ENCODE measurements at regions not wholly inside any gene's neighbourhood (a gene's known extent, or its start where the extent isn't known, plus 50 kb on each side); places are given as distances from the start of the nearest gene placed in this dataset.
"Not testable (repeated sequence)": the region's sequence is repeated elsewhere in the genome, so short reads cannot be mapped to it uniquely, and the experiment has no call there.

DNA sequence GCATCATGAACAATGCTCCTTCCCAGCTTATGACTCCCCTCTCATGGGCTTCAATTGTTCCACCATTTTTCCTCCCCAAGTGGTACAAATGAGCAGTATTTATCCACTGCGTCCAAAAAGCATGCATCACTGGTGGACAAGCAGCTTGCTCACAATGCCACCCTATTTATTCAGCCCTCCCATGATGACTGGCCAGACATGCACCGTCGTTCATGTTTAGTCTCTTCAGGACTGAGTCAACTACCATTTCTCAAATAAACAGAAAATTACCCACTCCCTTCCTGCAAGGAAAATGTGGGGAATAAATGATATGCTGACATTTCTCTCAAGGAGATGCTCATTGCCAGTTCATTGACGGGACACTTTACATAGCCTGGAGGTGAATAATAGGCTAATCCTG lies 300.4 kb downstream of the C6orf118 start:
- no peak for DNase-seq (ENCODE audit: low read depth in 3 of 3)

DNA sequence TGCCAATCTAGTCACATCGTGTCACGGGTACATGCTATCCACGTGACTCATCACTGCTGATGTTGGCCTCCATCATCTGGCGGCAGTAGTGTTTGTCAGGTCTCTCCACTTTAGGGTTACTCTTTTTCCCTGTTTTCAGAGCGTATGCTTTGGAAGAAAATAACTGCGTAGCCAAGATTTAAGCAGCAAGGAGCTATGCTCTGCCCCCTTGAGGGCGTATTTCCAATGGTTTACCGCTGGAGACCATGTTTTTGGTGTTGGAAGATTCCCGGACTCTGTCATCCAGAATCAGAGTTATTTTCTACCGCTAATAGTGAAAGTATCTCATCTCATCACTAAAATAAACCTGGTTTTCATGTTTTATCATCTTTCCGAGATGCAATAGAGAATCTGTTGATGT lies 306.5 kb downstream of the C6orf118 start:
- no peak for DNase-seq (ENCODE audit: low read depth in 3 of 3)

DNA sequence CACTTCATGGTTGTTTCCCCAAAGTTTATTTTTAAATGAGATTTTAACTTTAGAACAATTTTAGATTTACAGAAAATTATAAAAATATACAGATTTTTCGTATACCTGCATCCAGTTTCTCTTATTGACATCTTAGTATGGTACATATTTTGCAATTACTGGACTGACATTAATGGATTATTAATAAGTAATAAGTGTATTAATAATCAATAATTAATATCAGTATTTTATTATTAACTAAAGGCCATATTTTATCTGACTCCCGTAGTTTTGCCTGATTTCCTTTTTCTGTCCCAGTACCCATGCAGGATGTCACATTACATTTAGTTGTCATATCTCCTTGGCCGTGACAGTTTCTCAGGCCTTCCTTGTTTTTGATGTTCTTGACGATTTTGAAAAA lies 307.0 kb downstream of the C6orf118 start:
- DNase-seq (ENCODE audit: low read depth in 3 of 3): no peak

DNA sequence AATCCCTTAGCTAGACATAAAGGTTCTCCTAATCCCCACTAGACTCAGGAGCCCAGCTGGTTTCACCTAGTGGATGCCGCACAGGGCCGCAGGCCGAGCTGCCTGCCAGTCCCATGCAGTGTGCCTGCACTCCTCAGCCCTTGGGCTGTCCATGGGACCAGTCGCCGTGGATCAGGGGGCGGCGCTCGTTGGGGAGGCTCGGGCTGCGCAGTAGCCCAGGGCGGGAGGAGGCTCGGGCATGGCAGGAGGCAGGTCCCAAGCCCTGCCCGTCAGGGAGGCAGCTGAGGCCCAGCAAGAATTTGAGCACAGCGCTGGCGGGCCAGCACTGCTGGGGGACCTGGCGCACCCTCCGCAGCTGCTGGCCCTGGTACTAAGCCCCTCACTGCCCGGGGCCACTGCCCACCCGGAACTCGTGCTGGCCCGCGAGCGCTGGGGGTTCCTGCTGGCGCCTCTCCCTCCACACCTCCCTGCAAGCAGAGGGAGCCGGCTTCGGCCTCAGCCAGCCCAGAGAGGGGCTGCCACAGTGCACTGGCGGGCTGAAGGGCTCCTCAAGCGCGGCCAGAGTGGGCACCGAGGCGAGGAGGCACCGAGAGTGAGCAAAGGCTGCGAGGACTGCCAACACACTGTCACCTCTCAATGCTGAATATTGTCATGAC lies 307.8 kb downstream of the C6orf118 start:
- DNase-seq (ENCODE audit: low read depth in 3 of 3): no peak

DNA sequence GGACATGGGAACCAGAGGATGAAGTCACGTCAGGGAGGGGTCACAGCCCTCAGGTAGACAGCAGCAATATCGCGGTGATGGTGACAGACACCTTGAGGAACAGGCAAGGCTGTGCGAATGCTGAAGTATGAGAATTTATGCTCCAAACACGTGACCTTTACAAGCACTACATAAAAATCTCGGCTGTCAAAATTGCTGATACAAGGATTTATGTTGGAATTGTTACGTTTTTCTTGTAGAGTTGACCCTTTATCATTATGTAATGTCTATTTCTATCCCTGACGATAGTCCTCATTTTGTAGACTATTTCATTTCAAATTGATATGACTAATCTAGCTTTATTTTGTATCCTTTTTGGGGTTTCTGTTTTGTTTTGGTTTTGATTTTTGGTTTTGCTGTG lies 311.1 kb downstream of the C6orf118 start:
- no peak for DNase-seq (ENCODE audit: low read depth in 3 of 3)

DNA sequence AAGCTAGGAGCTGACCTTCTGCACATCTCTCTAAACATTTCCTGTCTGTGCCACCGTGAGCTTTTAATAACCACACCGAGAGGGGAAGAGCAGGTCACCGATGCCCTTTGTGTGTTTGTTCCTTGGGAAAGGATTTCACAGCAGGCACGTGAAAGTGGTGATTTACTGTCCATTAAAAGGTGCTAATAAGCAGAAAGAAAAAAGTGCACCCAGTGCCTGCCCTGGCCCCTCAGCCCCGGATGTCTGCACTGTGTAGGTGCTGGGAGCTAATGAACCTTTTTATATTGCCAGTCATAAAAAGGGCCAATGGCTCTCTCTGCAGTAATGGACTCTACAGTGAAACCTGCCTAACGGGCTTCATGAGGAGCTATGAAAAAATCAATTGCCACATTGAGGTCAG lies 312.6 kb downstream of the C6orf118 start:
- no peak for DNase-seq (ENCODE audit: low read depth in 3 of 3)

DNA sequence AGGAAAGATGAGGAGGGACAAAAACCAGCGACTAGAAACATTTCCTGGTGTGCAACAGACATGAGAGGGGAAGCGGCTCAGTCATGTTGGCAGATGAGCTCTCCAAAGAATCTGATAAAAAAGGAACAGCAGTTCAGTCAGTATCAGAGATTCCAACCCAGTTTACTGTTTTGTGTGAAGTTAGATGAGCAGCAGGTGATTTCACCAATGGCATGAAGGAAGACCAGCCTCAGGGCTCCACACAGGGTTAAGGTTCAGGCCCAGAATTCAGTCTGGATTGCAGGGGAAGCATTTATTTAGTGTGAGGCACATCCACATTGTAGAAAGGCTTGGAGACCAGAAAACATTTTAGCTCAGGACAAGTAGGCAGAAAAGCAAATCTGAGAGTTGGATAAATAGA lies 317.8 kb downstream of the C6orf118 start:
- DNase-seq (ENCODE audit: low read depth in 3 of 3): no peak

DNA sequence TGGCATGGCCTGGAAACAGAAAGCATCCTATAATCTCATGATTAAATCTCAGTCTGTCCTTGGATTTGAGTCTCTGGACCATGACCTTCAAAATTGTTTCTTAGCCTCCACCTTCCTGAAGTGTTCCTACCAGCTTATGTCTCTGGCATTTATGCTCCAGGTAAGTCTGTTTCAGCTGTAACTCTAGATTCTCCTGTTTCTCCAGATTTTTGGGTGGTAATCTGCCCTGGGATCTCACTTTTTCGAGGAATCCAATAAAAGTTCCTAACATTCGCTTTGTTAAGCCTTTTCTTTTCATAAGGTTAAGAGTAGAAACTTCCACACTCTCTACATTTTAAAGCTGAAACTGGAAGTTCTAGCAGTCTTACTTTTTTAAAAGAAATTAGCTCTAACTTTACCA lies 318.5 kb downstream of the C6orf118 start:
- DNase-seq (ENCODE audit: low read depth in 3 of 3): no peak

DNA sequence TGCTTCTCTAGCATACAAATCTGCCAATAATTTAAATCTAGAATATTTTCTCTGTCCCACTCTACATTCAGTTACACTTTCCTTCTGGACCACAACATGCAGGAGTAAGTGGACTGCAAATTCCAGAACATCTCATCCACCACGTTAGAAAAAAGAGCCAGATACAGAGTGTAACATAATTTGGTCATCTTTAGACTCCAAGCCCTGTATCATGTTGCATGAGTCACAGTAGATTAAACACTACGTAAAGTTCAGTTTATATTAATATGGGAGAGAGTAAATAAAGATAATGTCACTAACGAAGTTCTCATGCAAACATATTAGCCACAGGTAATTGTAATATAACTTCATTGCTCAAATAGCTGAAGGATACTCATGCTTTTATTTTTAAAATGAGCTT lies 327.0 kb downstream of the C6orf118 start:
- no peak for DNase-seq (ENCODE audit: low read depth in 3 of 3)

DNA sequence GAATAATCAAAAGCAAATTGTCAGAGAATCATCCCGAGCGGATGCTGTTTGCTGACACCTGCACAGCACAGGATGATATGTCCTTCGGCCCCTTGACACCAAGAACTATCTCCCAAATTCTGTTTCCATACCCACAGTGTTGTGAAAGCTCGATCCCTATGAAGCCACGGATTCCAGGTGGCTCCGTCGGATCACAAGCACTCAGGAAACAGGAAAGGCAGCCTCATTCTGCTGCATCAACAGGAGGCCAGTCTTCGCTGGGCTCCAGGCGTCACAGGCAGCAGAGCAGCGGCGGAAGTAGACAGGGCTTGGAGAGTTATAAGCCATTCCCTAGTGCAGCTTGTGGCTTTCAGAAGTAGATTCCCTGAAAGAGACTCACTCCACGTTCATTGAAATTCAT lies 342.3 kb downstream of the C6orf118 start:
- no peak for DNase-seq (ENCODE audit: low read depth in 3 of 3)

DNA sequence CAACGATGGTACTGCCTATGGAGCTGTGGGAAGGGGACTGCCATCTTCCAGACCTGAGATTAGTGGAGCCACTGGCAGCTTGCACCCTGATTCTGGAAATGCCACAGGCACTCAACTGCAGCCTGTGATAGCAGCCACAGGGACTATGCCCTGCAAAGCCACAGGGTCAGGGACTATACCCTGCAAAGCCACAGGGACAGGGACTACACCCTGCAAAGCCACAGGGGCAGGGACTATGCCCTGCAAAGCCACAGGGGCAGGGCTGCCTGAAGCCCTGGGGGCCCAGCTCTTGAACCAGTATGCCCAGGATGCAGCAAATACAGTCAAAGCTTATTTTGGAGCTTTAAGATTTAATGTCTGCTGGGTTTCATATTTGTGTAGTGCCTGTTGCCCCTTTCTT lies 346.6 kb downstream of the C6orf118 start:
- DNase-seq (ENCODE audit: low read depth in 3 of 3): no peak

DNA sequence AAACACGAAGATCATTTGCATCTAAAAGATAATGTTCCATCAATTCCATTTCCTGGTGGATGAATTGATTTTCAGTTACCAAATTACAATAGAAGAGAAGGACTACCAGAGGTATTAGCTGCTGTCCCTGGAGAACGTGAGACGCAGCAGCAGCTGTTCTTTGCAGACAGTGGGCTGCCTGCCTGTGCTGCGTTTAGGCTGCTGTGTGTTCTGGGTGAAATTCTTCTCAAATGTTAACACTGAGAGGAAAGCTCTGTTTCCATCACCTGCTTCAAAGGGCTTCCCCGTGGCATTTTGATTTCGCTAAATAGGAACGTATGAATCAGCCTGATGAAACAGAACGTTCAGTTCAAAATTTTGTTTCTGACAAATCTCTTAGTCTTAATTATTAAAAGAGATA lies 362.2 kb downstream of the C6orf118 start:
- DNase-seq (ENCODE audit: low read depth in 3 of 3): no peak

DNA sequence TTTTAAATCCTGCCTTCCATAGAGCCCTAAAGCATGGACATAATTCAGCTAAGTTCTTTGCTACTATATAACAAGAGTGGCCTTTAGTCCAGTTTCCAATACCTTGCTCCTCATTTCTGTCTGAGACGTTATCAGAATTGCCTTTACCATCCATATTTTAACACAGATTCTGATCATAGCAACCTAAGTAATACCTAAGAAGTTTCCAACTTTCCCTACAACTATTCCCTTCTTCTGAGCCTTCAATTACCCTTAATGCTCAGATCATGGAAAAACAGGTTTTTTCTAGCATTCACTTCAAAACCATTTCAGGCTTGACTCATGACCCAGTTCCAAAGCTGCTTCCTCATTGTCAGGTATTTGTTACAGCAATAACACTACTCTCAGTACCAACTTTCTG lies 367.1 kb downstream of the C6orf118 start:
- no peak for DNase-seq (ENCODE audit: low read depth in 3 of 3)

DNA sequence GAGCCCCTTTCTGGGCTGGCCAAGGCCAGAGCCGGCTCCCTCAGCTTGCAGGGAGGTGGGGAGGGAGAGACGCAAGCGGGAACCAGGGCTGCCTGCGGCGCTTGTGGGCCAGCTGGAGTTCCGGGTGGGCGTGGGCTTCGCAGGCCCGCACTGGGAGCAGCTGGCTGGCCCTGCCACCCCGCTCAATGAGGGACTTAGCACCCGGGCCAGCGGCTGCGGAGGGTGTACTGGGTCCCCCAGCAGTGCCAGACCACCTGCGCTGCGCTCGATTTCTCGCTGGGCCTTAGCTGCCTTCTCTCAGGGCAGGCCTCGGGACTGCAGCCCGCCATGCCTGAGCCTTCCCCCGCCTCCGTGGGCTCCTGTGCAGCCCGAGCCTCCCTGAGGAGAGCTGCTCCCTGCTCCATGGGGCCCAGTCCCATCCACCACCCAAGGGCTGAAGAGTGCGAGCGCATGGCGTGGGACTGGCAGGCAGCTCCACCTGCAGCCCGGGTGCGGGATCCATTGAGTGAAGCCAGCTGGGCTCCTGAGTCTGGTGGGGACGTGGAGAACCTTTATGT lies 376.1 kb downstream of the C6orf118 start:
- DNase-seq (ENCODE audit: low read depth in 3 of 3): not testable (repeated sequence)

DNA sequence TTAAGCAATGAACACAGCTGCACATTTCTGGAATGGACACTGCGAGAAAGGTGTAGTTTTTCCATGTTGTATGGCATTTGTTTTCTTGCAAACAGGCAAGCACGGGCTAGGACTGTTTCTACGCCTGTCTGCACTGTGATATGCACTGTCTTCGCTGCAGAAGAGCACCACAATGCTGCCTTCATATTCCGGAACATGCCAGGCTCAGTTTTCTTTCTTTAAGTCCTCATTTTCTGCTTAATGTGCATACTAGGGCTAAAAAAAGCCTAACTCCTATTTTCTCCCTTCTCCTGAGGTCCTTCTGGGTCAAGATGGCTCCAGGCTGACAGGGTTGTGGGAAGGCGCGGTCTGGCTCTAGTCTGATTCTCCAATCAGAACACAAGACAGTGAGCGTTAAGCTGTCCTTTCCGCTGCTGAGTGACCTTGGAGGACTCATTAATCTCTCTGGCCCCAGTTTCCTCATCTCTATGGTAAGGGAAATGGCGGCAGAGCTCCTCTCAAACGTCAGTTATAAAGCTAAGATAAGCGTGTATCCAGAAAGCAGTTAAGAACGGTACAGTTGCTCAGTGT lies 379.9 kb downstream of the C6orf118 start:
- DNase-seq (ENCODE audit: low read depth in 3 of 3): no peak

DNA sequence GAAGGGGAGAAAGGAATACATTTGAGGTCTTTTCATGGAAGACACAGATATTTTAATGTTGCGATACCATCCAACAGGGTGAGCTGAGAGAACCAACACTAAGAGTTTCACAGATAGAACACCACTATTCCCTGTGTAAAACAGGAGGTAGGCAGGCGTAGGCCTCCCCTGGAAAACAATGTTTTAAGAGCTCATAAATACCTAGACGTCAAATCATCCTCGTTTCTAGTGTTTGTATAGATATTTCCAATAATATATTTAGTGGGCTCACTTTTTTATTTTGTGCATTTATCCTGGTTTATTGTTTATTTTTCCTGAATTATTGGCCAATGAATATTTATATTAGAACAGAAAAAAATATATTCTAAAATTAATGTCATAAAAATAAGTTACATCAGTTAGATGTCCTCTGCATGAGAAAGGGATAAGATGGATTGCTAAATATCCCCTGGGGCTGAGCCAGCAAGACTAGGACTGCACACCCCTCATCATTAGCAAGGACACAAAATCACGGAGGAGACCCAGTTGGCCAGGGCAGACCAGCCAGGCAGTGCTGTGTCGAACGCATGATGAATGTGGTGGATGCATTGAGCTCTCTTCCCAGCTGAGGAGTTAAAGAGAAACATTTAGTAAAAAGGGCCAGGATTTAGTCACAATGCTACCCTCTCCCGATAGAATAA lies 380.5 kb downstream of the C6orf118 start:
- no peak for DNase-seq (ENCODE audit: low read depth in 3 of 3)

DNA sequence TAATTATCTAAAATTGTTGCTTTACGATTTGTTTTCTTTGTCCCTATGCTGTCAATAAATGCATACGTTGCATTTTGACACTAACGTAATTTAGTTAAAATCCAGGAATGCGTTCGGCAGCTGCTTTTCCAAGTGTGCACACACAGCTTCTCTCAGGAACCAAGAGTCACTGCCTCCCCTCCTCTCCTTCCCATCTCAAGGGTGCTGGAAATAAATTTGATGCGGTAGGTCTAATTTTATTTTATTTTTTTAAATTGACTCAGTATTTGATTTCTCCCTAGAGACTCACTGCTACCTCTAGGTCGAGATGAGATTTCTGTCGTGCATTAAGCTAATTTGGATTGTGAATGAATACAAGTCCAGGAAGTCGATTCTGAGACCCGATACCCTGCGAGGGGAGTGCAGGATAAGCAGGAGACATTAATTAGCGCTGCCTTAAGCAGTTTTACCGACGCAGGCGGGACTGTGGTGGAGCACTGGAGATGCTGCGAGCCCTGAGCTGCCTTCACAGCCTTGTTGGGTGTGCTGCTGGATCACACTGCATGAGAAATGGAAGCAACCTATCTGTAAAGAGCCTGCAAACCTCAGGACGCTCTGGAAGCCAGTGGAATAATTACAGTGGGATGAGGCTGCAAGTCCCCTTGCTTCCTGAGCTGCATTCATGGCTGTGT lies 381.2 kb downstream of the C6orf118 start:
- no peak for DNase-seq (ENCODE audit: low read depth in 3 of 3)

DNA sequence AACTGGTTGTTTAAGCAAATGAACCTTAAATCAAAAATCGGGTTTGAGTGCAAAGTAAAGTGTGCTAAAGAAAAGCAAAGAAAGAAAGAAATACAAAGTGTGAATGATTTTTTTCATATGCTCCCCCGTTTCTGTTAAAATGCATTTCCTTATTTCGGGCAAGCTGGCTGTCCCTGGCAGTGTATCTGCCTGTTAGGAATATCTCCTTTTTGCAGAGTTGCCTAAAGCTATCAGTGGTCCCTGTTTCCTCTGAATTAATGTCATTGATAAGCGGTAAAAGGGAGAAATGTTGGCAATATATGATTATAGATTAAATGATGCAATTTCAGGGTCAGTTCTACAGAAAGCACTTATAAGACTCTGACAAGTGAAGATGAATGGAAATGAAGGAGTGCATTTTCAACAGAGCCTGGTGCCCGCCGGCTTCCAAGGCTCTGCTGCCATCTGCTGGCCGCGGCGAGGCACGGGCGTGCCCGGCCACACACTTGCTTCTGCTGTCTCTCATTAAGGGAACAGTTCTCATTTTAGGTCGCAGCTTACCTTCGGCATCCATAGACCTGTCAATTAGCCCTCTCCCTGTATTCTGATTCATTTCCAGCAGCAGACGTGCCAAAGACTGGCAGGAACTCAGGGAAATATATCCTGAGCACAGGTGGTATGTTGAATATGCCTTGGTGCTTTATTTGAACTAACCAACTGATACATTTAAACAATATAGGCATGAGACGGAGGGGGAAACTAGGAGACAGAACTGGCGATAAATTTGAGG lies 381.9 kb downstream of the C6orf118 start:
- DNase-seq (ENCODE audit: low read depth in 3 of 3): peak; percentile 10 to 54 (median 41)

DNA sequence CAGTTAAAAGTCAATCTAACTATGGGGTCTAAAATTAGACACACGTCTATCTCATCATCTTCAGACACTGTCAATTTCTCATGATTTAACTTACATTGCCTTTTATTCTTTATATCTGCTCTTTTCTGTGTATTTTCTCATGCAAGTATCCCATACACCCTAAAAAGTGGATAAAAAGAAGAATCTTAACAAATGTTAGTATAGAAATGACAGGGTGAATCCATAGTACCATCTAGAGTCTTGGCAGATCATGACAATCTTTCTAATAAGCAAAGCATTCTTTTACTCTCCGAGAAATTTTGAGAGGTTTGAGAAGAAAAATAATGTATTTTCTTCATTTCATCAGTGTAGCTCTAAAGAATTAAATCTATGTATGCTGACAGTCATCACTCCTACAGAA lies 382.7 kb downstream of the C6orf118 start:
- no peak for DNase-seq (ENCODE audit: low read depth in 3 of 3)

DNA sequence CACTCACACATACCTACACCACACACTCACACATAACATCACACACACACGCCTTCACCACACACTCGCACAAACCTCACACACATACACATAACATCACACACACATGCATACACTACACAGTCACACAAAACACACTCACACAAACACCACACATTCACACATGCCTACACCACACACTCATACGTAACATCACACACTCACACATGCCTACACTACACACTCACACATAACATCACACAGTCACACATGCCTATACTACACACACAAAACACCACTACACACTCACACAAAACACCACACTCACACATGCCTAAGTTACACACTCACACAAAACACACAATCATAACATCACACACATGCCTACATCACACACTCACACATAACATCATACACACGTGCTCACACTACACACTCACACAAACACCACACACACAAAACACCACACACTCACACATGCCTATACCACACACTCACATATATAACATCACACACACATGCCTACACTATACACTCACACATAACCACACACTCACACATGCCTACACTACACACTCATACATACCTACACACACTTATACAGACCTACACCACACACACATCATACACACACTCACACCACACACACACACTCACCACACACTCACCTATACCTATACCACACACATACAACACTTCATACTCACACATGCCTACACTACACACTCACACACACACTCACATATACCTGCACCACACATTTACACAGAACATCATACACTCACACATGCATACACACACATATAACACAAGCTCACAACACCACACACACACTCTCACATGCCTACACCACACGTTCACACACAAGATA lies 383.5 kb downstream of the C6orf118 start:
- DNase-seq (ENCODE audit: low read depth in 3 of 3): no peak

DNA sequence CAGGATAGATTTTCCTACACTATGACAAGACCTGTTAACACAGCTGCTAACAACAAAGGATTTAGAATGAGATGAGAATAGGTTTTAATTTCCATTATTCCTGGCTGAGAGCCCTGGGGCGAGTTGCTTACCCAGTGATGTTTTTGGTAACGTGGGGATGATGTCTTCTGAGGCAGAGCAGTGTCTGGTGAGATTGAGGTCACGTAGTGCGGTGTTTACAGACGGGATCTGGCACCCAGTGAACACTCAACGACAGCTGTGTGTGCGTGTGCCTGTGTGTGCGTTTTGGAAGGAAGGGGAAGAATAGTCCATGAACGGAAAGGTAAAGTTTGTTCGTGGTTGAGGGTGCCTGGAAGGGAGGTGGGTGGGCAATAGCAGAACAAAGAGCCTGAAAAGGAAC lies 384.7 kb downstream of the C6orf118 start:
- DNase-seq (ENCODE audit: low read depth in 3 of 3): no peak

Measured in stimulated activated CD4-positive, alpha-beta T cell treated with anti-CD3 and anti-CD28 coated beads, TNF-alpha, amount 100 ng/mL, for 24 hours (primary cell).